PC-9 (cell line): ENCODE measurements at regions not wholly inside any gene's neighbourhood (a gene's known extent, or its start where the extent isn't known, plus 50 kb on each side); places are given as distances from the start of the nearest gene placed in this dataset.

Experiments used
- EZH2 ChIP-seq: fragments of 200-600 bp; sonication (generic); IDR thresholded peaks from 2 replicates; pipeline ENCODE4 v1.8.0; 2017; ENCODE audit warnings: antibody characterized with exemption, low read depth
- TF ChIP-seq, protein P1 (sequence below): fragments of 200-600 bp; sonication (generic); conservative IDR thresholded peaks from 2 replicates; pipeline ENCODE4 v1.6.1; 2017; ENCODE audit warnings: mixed run types, antibody characterized with exemption, mild to moderate bottlenecking, moderate library complexity

DNA sequence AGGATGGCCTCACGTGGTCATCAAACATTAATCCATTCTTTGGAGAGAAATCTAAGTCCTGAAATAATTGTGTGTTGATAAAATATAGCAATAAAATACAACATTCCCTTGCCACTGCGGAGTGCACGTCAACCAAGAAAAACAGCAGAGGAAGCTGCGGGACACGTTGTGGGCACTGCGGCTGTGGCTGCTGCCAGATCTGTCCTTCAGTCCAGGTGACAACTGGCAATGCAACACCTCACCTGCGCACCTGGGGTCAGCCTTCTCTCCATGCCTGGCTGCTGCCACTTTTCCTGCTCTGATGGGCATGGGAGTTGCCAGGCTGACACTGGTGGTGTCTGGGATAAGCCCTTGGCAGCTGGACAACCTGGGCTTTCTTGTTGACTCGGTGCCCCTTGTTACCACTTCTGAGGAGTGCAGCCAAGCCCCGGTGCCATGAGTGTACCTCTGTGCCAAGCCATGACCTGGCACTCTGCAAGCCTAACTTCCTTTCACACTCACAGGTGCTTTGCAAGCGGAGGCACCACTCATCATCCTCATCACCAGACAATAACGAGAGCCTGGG lies 251.6 kb upstream of the TSHZ3 start:
- TF ChIP-seq, protein P1, sequence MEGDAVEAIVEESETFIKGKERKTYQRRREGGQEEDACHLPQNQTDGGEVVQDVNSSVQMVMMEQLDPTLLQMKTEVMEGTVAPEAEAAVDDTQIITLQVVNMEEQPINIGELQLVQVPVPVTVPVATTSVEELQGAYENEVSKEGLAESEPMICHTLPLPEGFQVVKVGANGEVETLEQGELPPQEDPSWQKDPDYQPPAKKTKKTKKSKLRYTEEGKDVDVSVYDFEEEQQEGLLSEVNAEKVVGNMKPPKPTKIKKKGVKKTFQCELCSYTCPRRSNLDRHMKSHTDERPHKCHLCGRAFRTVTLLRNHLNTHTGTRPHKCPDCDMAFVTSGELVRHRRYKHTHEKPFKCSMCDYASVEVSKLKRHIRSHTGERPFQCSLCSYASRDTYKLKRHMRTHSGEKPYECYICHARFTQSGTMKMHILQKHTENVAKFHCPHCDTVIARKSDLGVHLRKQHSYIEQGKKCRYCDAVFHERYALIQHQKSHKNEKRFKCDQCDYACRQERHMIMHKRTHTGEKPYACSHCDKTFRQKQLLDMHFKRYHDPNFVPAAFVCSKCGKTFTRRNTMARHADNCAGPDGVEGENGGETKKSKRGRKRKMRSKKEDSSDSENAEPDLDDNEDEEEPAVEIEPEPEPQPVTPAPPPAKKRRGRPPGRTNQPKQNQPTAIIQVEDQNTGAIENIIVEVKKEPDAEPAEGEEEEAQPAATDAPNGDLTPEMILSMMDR: no peak
- no peak for TF ChIP-seq EZH2
